GM19238 (cell line): ENCODE measurements at regions not wholly inside any gene's neighbourhood (a gene's known extent, or its start where the extent isn't known, plus 50 kb on each side); places are given as distances from the start of the nearest gene placed in this dataset.
"Not testable (repeated sequence)": the region's sequence is repeated elsewhere in the genome, so short reads cannot be mapped to it uniquely, and the experiment has no call there.

Experiments
- DNase-seq: peaks from one replicate; pipeline ENCODE4 v3.0.0; 2011; ENCODE audit warnings: low spot score; ENCODE audit not compliant: insufficient read length

DNA sequence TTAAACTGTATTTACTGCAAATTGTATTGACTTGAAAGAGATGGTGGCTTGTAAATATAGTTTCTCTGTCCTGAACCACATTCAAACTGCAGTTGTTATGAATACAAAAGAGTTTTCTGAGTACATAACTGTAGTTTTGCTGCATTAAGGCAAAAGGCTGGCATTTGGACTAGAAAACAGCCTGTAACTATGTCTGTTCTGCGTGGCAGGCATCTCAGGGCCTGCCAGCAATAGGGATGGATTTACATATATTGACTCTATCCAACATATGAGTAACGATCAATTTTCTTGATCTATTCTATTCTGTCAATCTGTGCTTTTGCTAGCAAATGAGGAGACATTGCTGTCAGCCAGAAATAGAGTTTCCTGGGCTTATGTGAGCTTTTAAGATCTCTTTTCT, 174.6 kb downstream of the TMEM26 start:
- no peak for DNase-seq

DNA sequence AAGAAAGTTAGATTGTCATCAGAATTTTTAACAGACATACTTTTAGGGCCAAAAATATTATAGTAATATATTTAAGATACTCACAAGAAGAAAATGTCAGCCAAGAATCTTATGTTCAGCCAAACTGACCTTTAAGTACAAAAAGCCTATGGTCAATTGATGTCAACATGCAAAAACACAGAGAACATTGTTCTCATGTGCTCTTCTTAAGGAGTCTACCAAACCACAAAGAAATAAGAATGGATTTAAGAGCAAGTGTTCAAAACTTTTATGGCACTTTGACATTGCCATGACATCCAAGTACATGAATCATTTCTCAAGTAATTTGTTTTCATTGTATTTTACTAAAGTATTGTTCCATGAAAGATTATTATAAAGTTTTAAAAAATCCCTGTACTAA, 180.4 kb downstream of the TMEM26 start:
- no peak for DNase-seq

DNA sequence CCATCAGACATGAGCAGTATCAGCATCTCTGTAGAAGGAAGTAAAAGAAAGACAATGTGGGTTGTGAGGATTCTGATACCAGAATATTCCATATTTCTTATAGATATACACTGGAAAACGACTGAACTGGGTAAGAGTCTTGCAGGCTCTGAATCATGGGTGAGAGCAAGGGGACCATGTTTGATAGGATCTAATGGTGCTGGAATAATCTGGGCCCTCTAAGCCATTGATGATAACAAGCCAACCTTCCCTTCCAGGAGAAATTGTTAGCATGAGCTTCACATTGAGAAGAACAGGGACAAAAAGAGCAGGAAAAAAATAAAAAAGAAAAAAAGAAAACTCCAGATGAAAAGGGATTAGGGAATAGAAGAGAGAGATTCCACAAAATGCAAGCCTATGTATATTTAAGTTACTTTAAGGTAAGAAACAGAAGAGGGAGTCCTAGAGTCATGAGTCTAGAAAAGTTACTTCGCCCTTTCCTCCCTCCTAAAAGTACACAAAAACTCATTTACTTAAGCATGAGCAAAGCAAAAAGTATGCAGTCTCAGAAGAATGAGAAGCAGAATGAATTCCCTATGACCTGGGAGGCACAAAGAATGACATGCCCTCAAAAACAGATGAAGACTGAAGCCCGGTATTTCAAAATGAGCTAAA, 181.9 kb downstream of the TMEM26 start:
- DNase-seq, result no peak

- DNase-seq, result no peak
These were observed 189.7 kb downstream of the TMEM26 start for GRCh38 chr10:61263518-61263917.

GRCh38 chr10:61262486-61263261, 190.5 kb downstream of the TMEM26 start:
- no peak for DNase-seq

GRCh38 chr10:61257956-61258496, 195.2 kb downstream of the TMEM26 start:
- no peak for DNase-seq

DNA sequence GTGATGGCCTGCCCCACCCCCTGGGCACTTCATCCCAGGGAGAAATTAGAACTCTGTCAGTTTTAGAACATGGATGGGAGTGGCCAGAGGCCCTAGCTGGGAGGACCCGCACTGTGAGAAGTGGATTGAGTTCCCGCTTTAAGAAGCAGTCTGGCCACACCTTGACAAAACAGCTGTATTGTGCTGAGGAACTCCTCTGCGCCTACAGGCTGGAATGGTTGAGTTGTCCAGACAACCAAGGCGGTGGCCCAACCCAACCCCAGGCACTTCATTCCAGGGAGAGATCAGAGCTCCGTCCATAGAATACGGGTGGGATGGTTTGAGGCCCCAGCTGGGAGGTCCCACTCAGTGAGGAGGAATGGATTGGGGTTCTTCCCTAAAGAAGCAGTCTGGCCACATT, 196.0 kb downstream of the TMEM26 start:
- no peak for DNase-seq

DNA sequence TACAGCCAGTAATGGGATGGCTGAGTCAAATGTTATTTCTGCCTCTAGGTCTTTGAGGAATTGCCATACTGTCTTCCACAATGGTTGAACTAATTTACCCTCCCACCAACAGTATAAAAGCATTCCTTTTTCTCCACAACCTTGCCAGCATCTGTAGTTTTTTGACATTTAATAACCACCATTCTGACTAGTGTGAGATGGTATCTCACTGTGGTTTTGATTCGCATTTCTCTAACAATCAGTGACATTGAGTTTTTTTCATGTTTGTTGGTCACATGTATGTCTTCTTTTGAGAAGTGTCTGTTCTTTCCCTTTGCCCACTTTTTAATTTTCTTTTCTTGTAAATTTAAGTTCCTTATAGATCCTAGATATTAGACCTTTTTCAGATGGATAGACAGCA, 200.9 kb downstream of the TMEM26 start:
- DNase-seq, result not testable (repeated sequence)

DNA sequence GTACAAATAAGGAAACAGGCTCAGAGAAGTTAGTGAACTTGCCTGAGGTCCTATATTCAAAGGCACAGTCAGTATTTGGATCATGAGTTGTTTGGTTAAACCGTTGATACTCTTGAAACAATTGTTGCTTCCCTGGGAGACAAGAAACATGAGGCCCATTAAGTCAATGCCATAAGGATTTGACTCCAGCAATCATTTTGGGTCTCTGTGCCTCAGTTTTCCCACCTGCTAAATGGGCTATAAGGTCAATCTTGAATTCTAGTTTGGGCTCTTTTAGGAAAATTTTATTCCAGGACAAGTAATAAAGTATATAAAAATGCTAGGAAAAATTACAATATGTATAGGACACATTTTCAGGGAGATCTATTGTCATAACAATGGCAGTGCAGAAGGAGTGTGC, 202.1 kb downstream of the TMEM26 start:
- no peak for DNase-seq

DNA sequence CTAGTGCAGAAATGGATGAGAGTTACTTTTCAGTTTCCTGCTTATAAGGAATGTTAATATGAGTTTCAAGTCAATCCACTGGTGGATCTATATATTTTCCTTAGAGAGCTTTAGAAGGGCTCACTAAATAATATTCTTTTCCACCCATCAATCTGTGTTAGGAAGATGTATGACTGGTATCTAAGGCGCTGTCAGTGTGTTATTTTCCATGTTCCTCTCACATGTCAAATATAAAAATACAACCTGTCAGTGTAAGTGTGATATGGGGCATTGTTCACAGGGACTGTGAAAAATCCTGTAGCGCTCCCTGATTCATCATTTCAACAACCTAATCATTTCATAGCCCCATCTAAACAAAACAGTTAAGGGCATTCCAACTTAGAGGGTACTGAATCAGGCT, 203.1 kb downstream of the TMEM26 start:
- no peak for DNase-seq

DNA sequence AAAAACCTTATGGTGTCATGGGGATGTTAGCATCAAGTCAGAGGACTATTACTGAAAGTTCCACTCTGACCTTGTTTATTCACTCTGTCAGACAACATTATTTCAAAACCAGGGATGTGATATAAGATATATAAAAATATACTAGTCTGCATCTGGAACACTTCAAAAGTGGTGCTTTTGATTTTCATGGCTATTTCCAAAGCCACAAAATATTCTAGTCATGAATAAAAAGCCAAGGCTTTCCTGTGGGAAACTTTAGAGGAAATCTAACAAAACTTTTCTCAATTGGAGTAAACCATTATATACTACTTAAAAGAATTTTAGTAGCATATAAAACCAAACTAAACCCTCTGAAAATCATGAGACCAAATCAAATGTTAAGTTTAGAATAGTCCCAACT, 205.2 kb downstream of the TMEM26 start:
- DNase-seq, result no peak

GRCh38 chr10:61244261-61244775, 208.9 kb downstream of the TMEM26 start:
- DNase-seq, result no peak

DNA sequence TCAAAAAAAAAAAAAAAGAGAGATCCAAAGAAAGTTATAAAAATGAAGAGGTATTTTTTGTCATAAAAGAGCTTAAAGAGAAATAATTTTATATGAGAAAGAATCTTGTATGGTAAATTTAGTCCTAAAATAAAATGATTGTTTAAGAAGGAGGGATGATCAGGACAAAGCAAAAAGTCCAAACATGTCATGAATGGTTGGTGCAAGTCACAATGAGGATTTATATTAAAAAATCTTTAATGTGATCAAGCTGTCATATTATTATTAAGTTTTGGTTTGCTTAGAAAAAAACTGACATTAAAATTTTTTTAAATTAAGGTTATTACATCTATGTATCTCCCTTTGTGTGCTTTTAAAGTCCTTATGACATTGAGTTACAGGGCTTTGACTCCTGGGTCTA, 220.4 kb downstream of the TMEM26 start:
- no peak for DNase-seq

DNA sequence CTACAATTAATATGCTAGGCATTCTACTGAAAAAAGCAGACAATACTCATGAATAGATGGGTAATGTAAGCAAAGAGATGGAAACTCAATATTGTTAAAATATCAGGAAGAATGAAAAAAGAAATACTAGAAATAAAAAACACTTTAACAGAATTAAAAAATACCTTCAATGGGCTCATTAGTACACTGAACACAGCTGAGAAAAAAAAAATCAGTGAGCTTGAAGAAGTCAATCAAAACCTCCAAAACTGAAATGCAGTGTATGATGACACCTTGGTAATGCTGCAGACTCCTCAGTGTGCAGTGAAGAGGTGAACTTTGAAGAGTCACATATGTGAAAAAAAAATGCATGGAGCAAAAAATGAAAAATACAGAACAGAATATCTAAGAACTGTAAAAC, 227.2 kb downstream of the TMEM26 start:
- DNase-seq, result no peak

DNA sequence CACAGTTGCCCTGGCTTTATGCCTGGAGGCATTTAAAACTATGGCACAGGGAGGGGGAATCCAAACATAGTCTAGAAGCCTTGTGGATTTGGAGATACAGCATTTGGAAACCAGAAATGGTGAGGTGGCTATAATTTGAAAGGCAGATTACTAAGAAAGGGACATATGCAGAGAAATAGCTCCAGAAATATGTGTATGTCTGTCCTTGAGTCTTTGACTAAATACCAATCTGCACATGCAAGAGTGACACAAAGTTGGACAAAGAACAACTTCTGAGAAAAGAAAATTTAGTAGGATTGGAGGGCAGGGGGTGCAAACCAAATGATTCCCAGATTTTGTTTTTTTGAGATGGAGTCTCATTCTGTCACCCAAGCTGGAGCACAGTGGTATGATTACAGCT, 229.6 kb downstream of the TMEM26 start:
- no peak for DNase-seq

DNA sequence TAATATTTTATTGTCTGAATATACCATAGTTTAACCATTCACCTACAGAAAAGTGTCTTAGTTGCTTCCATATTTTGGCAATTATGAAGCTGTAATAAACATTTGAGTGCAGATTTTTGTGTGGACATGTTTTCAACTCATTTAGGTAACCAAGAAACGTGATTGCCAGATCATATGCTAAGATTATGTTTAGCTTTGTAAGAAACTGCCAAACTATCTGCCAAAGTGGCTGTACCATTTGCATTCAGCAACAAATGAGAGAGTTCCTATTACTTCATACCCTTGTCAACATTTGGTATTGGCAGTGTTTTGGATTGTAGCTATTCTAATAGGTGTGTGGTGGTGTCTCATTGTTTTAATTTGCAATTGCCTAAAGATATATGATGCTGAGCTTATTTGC, 233.5 kb downstream of the TMEM26 start:
- no peak for DNase-seq

GRCh38 chr10:61217851-61218565, 235.2 kb downstream of the TMEM26 start:
- DNase-seq, result no peak

DNA sequence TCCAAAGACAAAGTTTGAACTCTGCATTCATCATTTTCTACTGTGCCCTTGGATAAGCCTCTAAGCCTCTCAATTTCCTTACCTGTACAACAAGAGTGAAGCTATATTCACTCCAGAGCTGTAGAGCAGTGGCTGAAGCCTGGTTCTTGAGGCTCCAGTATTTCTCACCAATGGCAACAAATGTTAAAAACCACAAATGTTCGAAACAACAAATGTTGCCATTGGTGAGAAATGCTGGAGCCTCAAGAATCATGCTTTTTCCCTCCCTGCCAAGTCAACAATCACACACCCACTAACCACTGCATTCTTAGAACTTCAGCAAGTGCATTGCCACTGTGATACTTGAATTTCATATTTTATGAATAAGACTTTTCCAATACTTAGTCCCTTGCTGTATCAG, 237.9 kb downstream of the TMEM26 start:
- DNase-seq, result no peak

GRCh38 chr10:61211468-61211867, 241.7 kb downstream of the TMEM26 start:
- no peak for DNase-seq

DNA sequence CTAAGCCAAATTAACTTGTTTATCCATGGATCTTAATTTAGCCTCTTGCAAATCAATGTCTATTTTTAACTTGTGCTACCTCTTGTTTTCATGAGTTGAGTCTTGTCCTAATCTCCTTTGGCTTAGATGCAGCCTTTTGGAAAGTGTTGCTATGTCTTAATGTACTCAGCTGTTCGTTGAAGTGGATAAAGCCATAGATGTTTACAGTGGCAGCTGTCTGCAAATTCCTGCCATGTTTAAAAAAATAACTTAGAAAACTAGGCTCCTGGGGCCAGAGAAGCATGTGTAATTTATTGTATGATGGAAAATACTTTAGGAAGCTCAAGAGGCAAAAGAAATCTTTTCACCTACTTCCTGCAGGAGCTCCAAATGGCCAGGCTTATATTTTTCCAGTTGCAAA, 253.1 kb upstream of the RHOBTB1 start:
- DNase-seq, result no peak

DNA sequence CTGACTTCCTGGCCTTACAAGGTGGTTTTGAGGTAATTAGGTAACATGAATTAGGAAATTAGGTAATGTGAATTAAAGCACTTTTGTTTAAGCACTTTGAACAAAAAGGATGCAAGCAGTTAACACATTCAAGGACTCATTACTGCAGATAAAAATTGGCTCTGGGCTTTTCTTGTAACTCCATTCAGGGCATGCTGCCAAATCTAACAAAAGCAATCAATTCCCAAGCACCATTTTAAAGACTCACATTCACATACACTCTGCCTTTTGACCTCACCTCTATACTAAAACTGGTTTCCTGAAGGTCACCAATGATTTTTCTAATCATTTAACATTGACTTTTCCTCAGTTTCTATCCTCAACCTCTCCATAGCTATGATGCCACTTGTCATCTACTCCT, 251.2 kb upstream of the RHOBTB1 start:
- no peak for DNase-seq

DNA sequence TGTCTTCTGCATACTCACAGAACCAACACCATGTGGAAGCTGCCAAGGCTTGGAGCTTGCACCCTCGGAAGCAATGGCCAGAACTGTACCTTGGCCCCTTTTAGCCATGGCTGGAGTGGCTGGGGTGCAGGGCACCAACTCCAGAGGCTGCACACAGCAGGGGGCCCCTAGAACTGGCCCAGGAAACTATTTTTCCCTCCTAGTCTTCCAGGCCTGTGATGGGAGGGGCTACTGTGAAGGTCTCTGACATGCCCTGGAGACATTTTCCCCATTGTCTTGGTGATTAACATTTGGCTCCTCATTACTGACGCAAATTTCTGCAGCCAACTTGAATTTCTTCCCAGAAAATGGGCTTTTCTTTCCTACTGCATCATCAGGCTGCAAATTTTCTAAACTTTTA, 248.6 kb upstream of the RHOBTB1 start:
- not testable (repeated sequence) for DNase-seq
